Endodermal cell (in vitro differentiated cells): ENCODE measurements at regions not wholly inside any gene's neighbourhood (a gene's known extent, or its start where the extent isn't known, plus 50 kb on each side); places are given as distances from the start of the nearest gene placed in this dataset.

Experiments used
- DNase-seq: peaks from one replicate; pipeline ENCODE4 v3.0.0-alpha.2; 2017
- H3K27ac ChIP-seq: 2 replicates; pipeline ENCODE4 v1.5.1; 2013; ENCODE audit warnings: mild to moderate bottlenecking, low read depth, low read length, moderate library complexity
- H3K27me3 ChIP-seq: 2 replicates; pipeline ENCODE4 v1.6.1; 2013; ENCODE audit warnings: mild to moderate bottlenecking, low read length, moderate library complexity; ENCODE audit not compliant: insufficient read depth, control insufficient read depth, poor library complexity, severe bottlenecking
- H3K36me3 ChIP-seq: 2 replicates; pipeline ENCODE4 v1.7.0; 2013; ENCODE audit warnings: mild to moderate bottlenecking, low read length, moderate library complexity; ENCODE audit not compliant: control insufficient read depth, insufficient read depth
- H3K4me1 ChIP-seq: one replicate; pipeline ENCODE4 v1.7.0; 2013; ENCODE audit warnings: low read length; ENCODE audit not compliant: control insufficient read depth, insufficient read depth
- H3K4me3 ChIP-seq: 2 replicates; pipeline ENCODE4 v1.5.1; 2013; ENCODE audit warnings: mild to moderate bottlenecking, low read length, moderate library complexity
- H3K9ac ChIP-seq: 2 replicates; pipeline ENCODE4 v1.6.1; 2013; ENCODE audit warnings: mild to moderate bottlenecking, low read length, moderate library complexity; ENCODE audit not compliant: poor library complexity, severe bottlenecking; ENCODE audit errors: extremely low read depth
- H3K9me3 ChIP-seq: 2 replicates; pipeline ENCODE4 v1.6.1; 2013; ENCODE audit warnings: mild to moderate bottlenecking, low read length, moderate library complexity; ENCODE audit not compliant: control insufficient read depth
- H3K27ac Mint-ChIP-seq: 2 replicates; pipeline ENCODE4 v1.8.0; 2020; ENCODE audit warnings: mixed read lengths
- H3K27me3 Mint-ChIP-seq: 2 replicates; pipeline ENCODE4 v1.8.0; 2021; ENCODE audit warnings: mild to moderate bottlenecking, mixed read lengths; ENCODE audit not compliant: insufficient read depth
- H3K36me3 Mint-ChIP-seq: 2 replicates; pipeline ENCODE4 v1.8.0; 2020; ENCODE audit warnings: low read depth, mixed read lengths
- H3K4me1 Mint-ChIP-seq: 2 replicates; pipeline ENCODE4 v1.8.0; 2020; ENCODE audit warnings: mixed read lengths
- H3K4me3 Mint-ChIP-seq: 2 replicates; pipeline ENCODE4 v1.8.0; 2020; ENCODE audit warnings: mild to moderate bottlenecking, moderate library complexity, mixed read lengths
- H3K9me3 Mint-ChIP-seq: 2 replicates; pipeline ENCODE4 v1.8.0; 2020; ENCODE audit warnings: mild to moderate bottlenecking, mixed read lengths
- CTCF ChIP-seq: fragments of 200-600 bp; sonication (generic); conservative IDR thresholded peaks from 2 replicates; pipeline ENCODE4 v1.5.0; 2021; ENCODE audit warnings: antibody characterized with exemption, mild to moderate bottlenecking
- WGBS, 2 experiments: methylation state at CpG; one replicate each; pipeline versions ENCODE4 v1.1.5 to v1.1.7; 2013; ENCODE audit warnings: missing lambda C conversion rate in 2 of 2, mixed read lengths in 1 of 2; ENCODE audit not compliant: insufficient coverage in 1 of 2, insufficient read length in 1 of 2; 5-methylcytosine and 5-hydroxymethylcytosine counted together

- no peak overlapping the region for H3K9ac ChIP-seq
- H3K36me3 ChIP-seq = no peaks in the 10 kb centered on the region
- Mint-ChIP-seq H3K4me3 (no peak overlapping the region), H3K9me3 (no peaks in the 10 kb centered on the region), H3K4me1 (no peaks in the 10 kb centered on the region), H3K27me3 (no peaks in the 10 kb centered on the region), H3K36me3 (no peaks in the 10 kb centered on the region), H3K27ac (no peak overlapping the region)
- TF ChIP-seq CTCF = no peak
- DNase-seq = no peak
- no peak overlapping the region for H3K27ac ChIP-seq
- WGBS, 2 experiments = 78 to 85% methylated on average over 3 to 4 of the region's 4 CpGs
- H3K9me3 ChIP-seq = no peaks in the 10 kb centered on the region
- H3K4me3 ChIP-seq = no peak overlapping the region
- no peaks in the 10 kb centered on the region for H3K4me1 ChIP-seq
- H3K27me3 ChIP-seq = no peaks in the 10 kb centered on the region
Measured at GRCh38 chr10:1935912-1936311, 198.6 kb upstream of the ADARB2 start.

GRCh38 chr10:1933215-1933614 is 195.9 kb upstream of the ADARB2 start:
- 89 to 91% methylated on average over 3 to 15 of the region's 16 CpGs for whole genome bisulfite sequencing, 2 experiments
- Mint-ChIP-seq H3K4me1 (no peaks in the 10 kb centered on the region), H3K27me3 (no peaks in the 10 kb centered on the region), H3K36me3 (no peaks in the 10 kb centered on the region), H3K4me3 (no peak overlapping the region), H3K9me3 (no peaks in the 10 kb centered on the region), H3K27ac (no peak overlapping the region)
- TF ChIP-seq CTCF = no peak
- Histone ChIP-seq H3K9ac (no peak overlapping the region), H3K27me3 (no peaks in the 10 kb centered on the region), H3K4me1 (no peaks in the 10 kb centered on the region), H3K27ac (no peak overlapping the region), H3K4me3 (no peak overlapping the region), H3K36me3 (no peaks in the 10 kb centered on the region), H3K9me3 (no peaks in the 10 kb centered on the region)
- no peak for DNase-seq

GRCh38 chr10:1932692-1933094 is 195.4 kb upstream of the ADARB2 start:
- Mint-ChIP-seq H3K4me3 (no peak overlapping the region), H3K27me3 (no peaks in the 10 kb centered on the region), H3K27ac (no peak overlapping the region), H3K36me3 (no peaks in the 10 kb centered on the region), H3K4me1 (no peaks in the 10 kb centered on the region), H3K9me3 (no peaks in the 10 kb centered on the region)
- H3K9ac ChIP-seq = no peak overlapping the region
- H3K4me3 ChIP-seq = no peak overlapping the region
- no peak for DNase-seq
- H3K27ac ChIP-seq = no peak overlapping the region
- WGBS, 2 experiments = 83 to 95% methylated on average over 4 to 13 of the region's 13 CpGs
- H3K4me1 ChIP-seq = no peaks in the 10 kb centered on the region
- no peaks in the 10 kb centered on the region for H3K36me3 ChIP-seq
- TF ChIP-seq CTCF = no peak
- no peaks in the 10 kb centered on the region for H3K9me3 ChIP-seq
- H3K27me3 ChIP-seq = no peaks in the 10 kb centered on the region
